GM10266 (cell line): ENCODE measurements at regions not wholly inside any gene's neighbourhood (a gene's known extent, or its start where the extent isn't known, plus 50 kb on each side); places are given as distances from the start of the nearest gene placed in this dataset.
"Not testable (repeated sequence)": the region's sequence is repeated elsewhere in the genome, so short reads cannot be mapped to it uniquely, and the experiment has no call there.

Source experiments
- DNase-seq: peaks from one replicate; pipeline ENCODE4 v3.0.0; 2012; ENCODE audit errors: extremely low spot score
- TF ChIP-seq, protein P1 (sequence below): IDR thresholded peaks from 2 replicates; pipeline ENCODE4 v1.5.1; 2012; ENCODE audit warnings: mild to moderate bottlenecking, low read depth; ENCODE audit not compliant: control insufficient read depth, insufficient read depth; ENCODE audit errors: missing control alignments

DNA sequence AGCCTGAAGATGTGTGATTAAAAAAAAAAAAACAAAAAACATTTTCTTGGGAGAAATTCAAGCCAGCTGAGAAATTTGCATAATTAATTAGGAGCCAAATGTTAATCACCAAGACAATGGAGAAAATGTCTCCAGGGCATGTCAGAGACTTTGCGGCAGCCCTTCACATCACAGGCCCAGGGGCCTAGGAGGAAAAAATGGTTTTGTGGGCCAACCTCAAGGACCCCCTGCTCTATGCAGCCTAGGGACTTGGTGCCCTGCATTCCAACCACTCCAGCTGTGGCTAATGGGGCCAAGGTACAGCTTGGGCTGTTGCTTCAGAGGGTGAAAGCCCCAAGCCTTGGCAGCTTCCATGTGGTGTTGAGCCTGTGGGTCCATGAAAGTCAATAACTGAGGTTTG lies 241.9 kb upstream of the THUMPD2 start:
- TF ChIP-seq, protein P1, sequence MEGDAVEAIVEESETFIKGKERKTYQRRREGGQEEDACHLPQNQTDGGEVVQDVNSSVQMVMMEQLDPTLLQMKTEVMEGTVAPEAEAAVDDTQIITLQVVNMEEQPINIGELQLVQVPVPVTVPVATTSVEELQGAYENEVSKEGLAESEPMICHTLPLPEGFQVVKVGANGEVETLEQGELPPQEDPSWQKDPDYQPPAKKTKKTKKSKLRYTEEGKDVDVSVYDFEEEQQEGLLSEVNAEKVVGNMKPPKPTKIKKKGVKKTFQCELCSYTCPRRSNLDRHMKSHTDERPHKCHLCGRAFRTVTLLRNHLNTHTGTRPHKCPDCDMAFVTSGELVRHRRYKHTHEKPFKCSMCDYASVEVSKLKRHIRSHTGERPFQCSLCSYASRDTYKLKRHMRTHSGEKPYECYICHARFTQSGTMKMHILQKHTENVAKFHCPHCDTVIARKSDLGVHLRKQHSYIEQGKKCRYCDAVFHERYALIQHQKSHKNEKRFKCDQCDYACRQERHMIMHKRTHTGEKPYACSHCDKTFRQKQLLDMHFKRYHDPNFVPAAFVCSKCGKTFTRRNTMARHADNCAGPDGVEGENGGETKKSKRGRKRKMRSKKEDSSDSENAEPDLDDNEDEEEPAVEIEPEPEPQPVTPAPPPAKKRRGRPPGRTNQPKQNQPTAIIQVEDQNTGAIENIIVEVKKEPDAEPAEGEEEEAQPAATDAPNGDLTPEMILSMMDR = no peak
- DNase-seq = no peak

- DNase-seq = no peak
- TF ChIP-seq, protein P1 = no peak
Measured at GRCh38 chr2:40016151-40016885, 237.3 kb upstream of the THUMPD2 start.

- DNase-seq = not testable (repeated sequence)
Measured at GRCh38 chr2:40013962-40014361, 234.9 kb upstream of the THUMPD2 start.

GRCh38 chr2:40004336-40004735 lies 225.3 kb upstream of the THUMPD2 start:
- no peak for DNase-seq

DNA sequence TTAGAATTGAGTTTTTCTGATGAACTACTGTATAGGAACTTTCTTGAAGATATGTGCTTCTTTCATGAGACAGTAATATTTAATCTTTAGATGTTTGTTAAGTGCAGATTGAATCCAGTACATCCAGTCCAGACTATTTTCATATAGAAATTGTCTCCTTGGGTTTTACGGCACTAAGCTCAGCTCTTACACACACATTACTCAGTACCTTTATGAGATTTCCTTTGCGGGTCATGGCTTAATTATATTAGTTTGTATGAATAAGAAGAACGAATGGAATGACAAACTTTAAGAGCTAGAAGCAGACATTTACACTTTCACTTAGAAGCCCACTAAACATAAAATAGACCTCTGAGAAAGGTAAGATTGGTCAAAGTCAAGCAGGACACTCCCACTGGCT lies 223.3 kb upstream of the THUMPD2 start:
- DNase-seq = no peak
- TF ChIP-seq, protein P1 = no peak

More at GRCh38 chr2:40004336-40004735, 225.3 kb upstream of the THUMPD2 start:
- TF ChIP-seq, protein P1 = no peak

DNA sequence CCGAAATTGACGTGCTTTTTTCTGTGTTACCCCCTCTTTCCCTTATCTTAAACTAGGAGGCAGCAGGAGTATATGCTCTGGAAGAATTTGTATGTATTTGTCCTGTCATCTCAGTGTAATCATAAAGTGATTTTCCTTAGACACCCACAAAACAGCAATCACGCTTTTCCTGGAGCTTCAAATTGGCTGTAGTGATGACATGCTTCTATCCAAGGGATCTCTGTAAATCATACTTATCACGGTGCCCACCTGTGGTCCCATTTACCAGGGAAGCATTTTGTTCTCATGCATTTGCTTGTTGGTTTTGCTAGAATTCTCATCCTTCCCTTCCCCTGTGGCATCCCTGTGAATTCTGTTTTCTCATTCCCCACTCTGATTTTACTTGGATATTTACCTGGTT lies 220.8 kb upstream of the THUMPD2 start:
- no peak for DNase-seq
- TF ChIP-seq, protein P1 = no peak

GRCh38 chr2:39998617-39999016 lies 219.6 kb upstream of the THUMPD2 start:
- no peak for DNase-seq
- TF ChIP-seq, protein P1 = no peak
